Neural cell (in vitro differentiated cells): ENCODE measurements at regions not wholly inside any gene's neighbourhood (a gene's known extent, or its start where the extent isn't known, plus 50 kb on each side); places are given as distances from the start of the nearest gene placed in this dataset.
"Not testable (repeated sequence)": the region's sequence is repeated elsewhere in the genome, so short reads cannot be mapped to it uniquely, and the experiment has no call there.

Source experiments
- EZH2 ChIP-seq: fragments of 200-600, 300-800 bp; shearing (Covaris generic), sonication (generic); IDR thresholded peaks from 2 replicates; pipeline ENCODE4 v1.6.1; 2014; ENCODE audit warnings: antibody characterized with exemption, low read length, borderline replicate concordance, mild to moderate bottlenecking; ENCODE audit not compliant: insufficient read depth, poor library complexity, severe bottlenecking
- MXI1 ChIP-seq: fragments of 450-650 bp; conservative IDR thresholded peaks from 2 replicates; pipeline ENCODE4 v1.6.1; 2014; ENCODE audit warnings: antibody characterized with exemption, mild to moderate bottlenecking; ENCODE audit not compliant: poor library complexity, severe bottlenecking
- REST ChIP-seq: IDR thresholded peaks from 2 replicates; pipeline ENCODE4 v1.6.1; 2012; ENCODE audit warnings: borderline replicate concordance
- TAF1 ChIP-seq: IDR thresholded peaks from 2 replicates; pipeline ENCODE4 v1.6.1; 2012; ENCODE audit warnings: low read depth
- TF ChIP-seq, protein P1 (sequence below): fragments of 450-650 bp; IDR thresholded peaks from 2 replicates; pipeline ENCODE4 v1.5.1; 2014; ENCODE audit warnings: antibody characterized with exemption, mild to moderate bottlenecking, moderate library complexity; ENCODE audit not compliant: poor library complexity, severe bottlenecking

DNA sequence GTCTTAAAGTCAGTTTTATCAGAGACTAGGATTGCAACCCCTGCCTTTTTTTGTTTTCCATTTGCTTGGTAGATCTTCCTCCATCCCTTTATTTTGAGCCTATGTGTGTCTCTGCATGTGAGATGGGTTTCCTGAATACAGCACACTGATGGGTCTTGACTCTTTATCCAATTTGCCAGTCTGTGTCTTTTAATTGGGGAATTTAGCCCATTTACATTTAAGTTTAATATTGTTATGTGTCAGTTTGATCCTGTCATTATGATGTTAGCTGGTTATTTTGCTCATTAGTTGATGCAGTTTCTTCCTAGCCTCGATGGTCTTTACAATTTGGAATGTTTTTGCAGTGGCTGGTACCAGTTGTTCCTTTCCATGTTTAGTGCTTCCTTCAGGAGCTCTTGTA lies 93.3 kb upstream of the GALNT18 start:
- TF ChIP-seq, protein P1, sequence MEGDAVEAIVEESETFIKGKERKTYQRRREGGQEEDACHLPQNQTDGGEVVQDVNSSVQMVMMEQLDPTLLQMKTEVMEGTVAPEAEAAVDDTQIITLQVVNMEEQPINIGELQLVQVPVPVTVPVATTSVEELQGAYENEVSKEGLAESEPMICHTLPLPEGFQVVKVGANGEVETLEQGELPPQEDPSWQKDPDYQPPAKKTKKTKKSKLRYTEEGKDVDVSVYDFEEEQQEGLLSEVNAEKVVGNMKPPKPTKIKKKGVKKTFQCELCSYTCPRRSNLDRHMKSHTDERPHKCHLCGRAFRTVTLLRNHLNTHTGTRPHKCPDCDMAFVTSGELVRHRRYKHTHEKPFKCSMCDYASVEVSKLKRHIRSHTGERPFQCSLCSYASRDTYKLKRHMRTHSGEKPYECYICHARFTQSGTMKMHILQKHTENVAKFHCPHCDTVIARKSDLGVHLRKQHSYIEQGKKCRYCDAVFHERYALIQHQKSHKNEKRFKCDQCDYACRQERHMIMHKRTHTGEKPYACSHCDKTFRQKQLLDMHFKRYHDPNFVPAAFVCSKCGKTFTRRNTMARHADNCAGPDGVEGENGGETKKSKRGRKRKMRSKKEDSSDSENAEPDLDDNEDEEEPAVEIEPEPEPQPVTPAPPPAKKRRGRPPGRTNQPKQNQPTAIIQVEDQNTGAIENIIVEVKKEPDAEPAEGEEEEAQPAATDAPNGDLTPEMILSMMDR, result not testable (repeated sequence)
- not testable (repeated sequence) for TF ChIP-seq MXI1, REST, TAF1, EZH2
